Skeletal muscle satellite cell (primary cell): ENCODE measurements at regions not wholly inside any gene's neighbourhood (a gene's known extent, or its start where the extent isn't known, plus 50 kb on each side); places are given as distances from the start of the nearest gene placed in this dataset.

Source experiments
- H3K27me3 ChIP-seq: 2 replicates; pipeline ENCODE4 v1.7.0; 2013; ENCODE audit warnings: low read length; ENCODE audit not compliant: control insufficient read depth, insufficient read depth
- H3K36me3 ChIP-seq: 2 replicates; pipeline ENCODE4 v1.7.0; 2013; ENCODE audit warnings: mild to moderate bottlenecking, control low read depth, low read length; ENCODE audit not compliant: insufficient read depth
- H3K4me1 ChIP-seq: 2 replicates; pipeline ENCODE4 v1.7.0; 2013; ENCODE audit warnings: low read length; ENCODE audit not compliant: control insufficient read depth, insufficient read depth
- H3K4me2 ChIP-seq: 2 replicates; pipeline ENCODE4 v1.7.0; 2013; ENCODE audit warnings: mild to moderate bottlenecking, low read length
- H3K4me3 ChIP-seq: 2 replicates; pipeline ENCODE4 v1.7.0; 2013; ENCODE audit warnings: low read length
- H3K9ac ChIP-seq: 2 replicates; pipeline ENCODE4 v1.7.0; 2013; ENCODE audit warnings: mild to moderate bottlenecking, low read depth, low read length, moderate library complexity
- H3K9me3 ChIP-seq: replicated peaks from 2 replicates; pipeline ENCODE4 v1.7.0; 2013; ENCODE audit warnings: mild to moderate bottlenecking, control low read depth, low read length

- no peaks in the 10 kb centered on the region for H3K9me3 ChIP-seq
Observed at GRCh38 chrX:39766085-39766726, 331.6 kb downstream of the BCOR start.

GRCh38 chrX:39766855-39767254 is 330.9 kb downstream of the BCOR start:
- Histone ChIP-seq H3K4me2 (no peak overlapping the region), H3K36me3 (no peaks in the 10 kb centered on the region), H3K4me1 (peaks cover 20% of the 10 kb centered on the region), H3K4me3 (no peak overlapping the region), H3K9ac (no peak overlapping the region), H3K27me3 (peaks cover 3% of the 10 kb centered on the region), H3K9me3 (no peaks in the 10 kb centered on the region)

More at GRCh38 chrX:39766085-39766726, 331.6 kb downstream of the BCOR start:
- H3K4me2 ChIP-seq, result no peak overlapping the region
- H3K27me3 ChIP-seq, result peaks cover 3% of the 10 kb centered on the region
- H3K4me3 ChIP-seq, result no peak overlapping the region
- no peak overlapping the region for H3K9ac ChIP-seq
- H3K4me1 ChIP-seq, result peaks cover 23% of the 10 kb centered on the region
- H3K36me3 ChIP-seq, result no peaks in the 10 kb centered on the region

GRCh38 chrX:39767446-39767845 is 330.3 kb downstream of the BCOR start:
- Histone ChIP-seq H3K9me3 (no peaks in the 10 kb centered on the region), H3K9ac (no peak overlapping the region), H3K4me2 (peak overlapping the region; percentile 17), H3K27me3 (peaks cover 3% of the 10 kb centered on the region), H3K36me3 (no peaks in the 10 kb centered on the region), H3K4me3 (no peak overlapping the region), H3K4me1 (peaks cover 24% of the 10 kb centered on the region)

GRCh38 chrX:39769748-39770147 is 328.0 kb downstream of the BCOR start:
- H3K9ac ChIP-seq, result no peak overlapping the region
- H3K9me3 ChIP-seq, result no peaks in the 10 kb centered on the region
- no peaks in the 10 kb centered on the region for H3K36me3 ChIP-seq
- peaks cover 3% of the 10 kb centered on the region for H3K27me3 ChIP-seq
- no peak overlapping the region for H3K4me2 ChIP-seq
- no peak overlapping the region for H3K4me3 ChIP-seq
- H3K4me1 ChIP-seq, result peaks cover 26% of the 10 kb centered on the region

- no peak overlapping the region for H3K4me3 ChIP-seq
- no peaks in the 10 kb centered on the region for H3K9me3 ChIP-seq
- no peak overlapping the region for H3K9ac ChIP-seq
- H3K4me1 ChIP-seq, result peaks cover 26% of the 10 kb centered on the region
- H3K27me3 ChIP-seq, result peaks cover 3% of the 10 kb centered on the region
- H3K4me2 ChIP-seq, result no peak overlapping the region
- no peaks in the 10 kb centered on the region for H3K36me3 ChIP-seq
Observed at GRCh38 chrX:39771089-39771488, 326.7 kb downstream of the BCOR start.

GRCh38 chrX:39772057-39772832 is 325.5 kb downstream of the BCOR start:
- Histone ChIP-seq H3K27me3 (peaks cover 3% of the 10 kb centered on the region), H3K4me3 (no peak overlapping the region), H3K36me3 (no peaks in the 10 kb centered on the region), H3K4me2 (no peak overlapping the region), H3K9me3 (no peaks in the 10 kb centered on the region), H3K4me1 (peaks cover 15% of the 10 kb centered on the region), H3K9ac (no peak overlapping the region)

- no peaks in the 10 kb centered on the region for H3K36me3 ChIP-seq
- H3K4me2 ChIP-seq, result no peak overlapping the region
- H3K4me1 ChIP-seq, result peaks cover 9% of the 10 kb centered on the region
- no peaks in the 10 kb centered on the region for H3K9me3 ChIP-seq
- no peak overlapping the region for H3K9ac ChIP-seq
- H3K4me3 ChIP-seq, result no peak overlapping the region
- peaks cover 3% of the 10 kb centered on the region for H3K27me3 ChIP-seq
Observed at GRCh38 chrX:39773150-39773549, 324.6 kb downstream of the BCOR start.

GRCh38 chrX:39773923-39774773 is 323.6 kb downstream of the BCOR start:
- peaks cover 1% of the 10 kb centered on the region for H3K27me3 ChIP-seq
- no peak overlapping the region for H3K4me2 ChIP-seq
- H3K4me1 ChIP-seq, result peaks cover 9% of the 10 kb centered on the region
- no peaks in the 10 kb centered on the region for H3K9me3 ChIP-seq
- H3K4me3 ChIP-seq, result no peak overlapping the region
- H3K9ac ChIP-seq, result no peak overlapping the region
- no peaks in the 10 kb centered on the region for H3K36me3 ChIP-seq

- Histone ChIP-seq H3K9ac (no peak overlapping the region), H3K4me3 (no peak overlapping the region), H3K36me3 (no peaks in the 10 kb centered on the region), H3K4me1 (peaks cover 9% of the 10 kb centered on the region), H3K4me2 (no peak overlapping the region), H3K27me3 (no peaks in the 10 kb centered on the region), H3K9me3 (no peaks in the 10 kb centered on the region)
Observed at GRCh38 chrX:39774774-39775328, 322.9 kb downstream of the BCOR start.

- no peak overlapping the region for H3K4me2 ChIP-seq
- H3K27me3 ChIP-seq, result no peaks in the 10 kb centered on the region
- H3K9ac ChIP-seq, result no peak overlapping the region
- H3K36me3 ChIP-seq, result no peaks in the 10 kb centered on the region
- no peak overlapping the region for H3K4me3 ChIP-seq
- no peaks in the 10 kb centered on the region for H3K4me1 ChIP-seq
- H3K9me3 ChIP-seq, result no peaks in the 10 kb centered on the region
Observed at GRCh38 chrX:39777623-39778025, 320.1 kb downstream of the BCOR start.
